GM12872 (cell line): ENCODE measurements at regions not wholly inside any gene's neighbourhood (a gene's known extent, or its start where the extent isn't known, plus 50 kb on each side); places are given as distances from the start of the nearest gene placed in this dataset.

Source experiments
- TF ChIP-seq, protein P1 (sequence below): IDR thresholded peaks from 3 replicates; pipeline ENCODE4 v1.5.1; 2011; ENCODE audit warnings: low read depth, mild to moderate bottlenecking, low read length, moderate library complexity; ENCODE audit not compliant: insufficient read depth

GRCh38 chr2:16278421-16279200 is 338.3 kb downstream of the MYCN start:
- TF ChIP-seq, protein P1, sequence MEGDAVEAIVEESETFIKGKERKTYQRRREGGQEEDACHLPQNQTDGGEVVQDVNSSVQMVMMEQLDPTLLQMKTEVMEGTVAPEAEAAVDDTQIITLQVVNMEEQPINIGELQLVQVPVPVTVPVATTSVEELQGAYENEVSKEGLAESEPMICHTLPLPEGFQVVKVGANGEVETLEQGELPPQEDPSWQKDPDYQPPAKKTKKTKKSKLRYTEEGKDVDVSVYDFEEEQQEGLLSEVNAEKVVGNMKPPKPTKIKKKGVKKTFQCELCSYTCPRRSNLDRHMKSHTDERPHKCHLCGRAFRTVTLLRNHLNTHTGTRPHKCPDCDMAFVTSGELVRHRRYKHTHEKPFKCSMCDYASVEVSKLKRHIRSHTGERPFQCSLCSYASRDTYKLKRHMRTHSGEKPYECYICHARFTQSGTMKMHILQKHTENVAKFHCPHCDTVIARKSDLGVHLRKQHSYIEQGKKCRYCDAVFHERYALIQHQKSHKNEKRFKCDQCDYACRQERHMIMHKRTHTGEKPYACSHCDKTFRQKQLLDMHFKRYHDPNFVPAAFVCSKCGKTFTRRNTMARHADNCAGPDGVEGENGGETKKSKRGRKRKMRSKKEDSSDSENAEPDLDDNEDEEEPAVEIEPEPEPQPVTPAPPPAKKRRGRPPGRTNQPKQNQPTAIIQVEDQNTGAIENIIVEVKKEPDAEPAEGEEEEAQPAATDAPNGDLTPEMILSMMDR: no peak

DNA sequence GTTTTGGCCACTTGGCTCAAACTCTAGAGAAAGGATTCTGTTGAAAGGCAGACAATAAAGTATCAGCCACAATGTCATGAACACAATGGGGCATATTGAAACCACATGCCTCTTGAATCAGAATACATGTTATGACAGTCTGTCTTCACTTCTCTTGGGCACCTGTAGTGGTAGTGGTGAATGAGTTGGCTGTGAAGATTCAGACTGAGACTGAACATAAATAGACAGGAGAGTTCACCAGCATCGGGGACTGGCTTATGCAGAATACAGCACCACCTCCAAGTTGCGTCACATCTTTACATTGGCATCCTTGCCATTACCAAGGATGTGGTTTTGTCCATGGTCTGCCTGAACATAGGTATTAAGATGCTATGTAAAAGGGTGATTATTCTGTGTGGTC is 336.8 kb downstream of the MYCN start:
- TF ChIP-seq, protein P1: no peak

- TF ChIP-seq, protein P1: no peak
Observed at GRCh38 chr2:16275661-16276060, 335.3 kb downstream of the MYCN start.

GRCh38 chr2:16275131-16275530 is 334.8 kb downstream of the MYCN start:
- TF ChIP-seq, protein P1: no peak

DNA sequence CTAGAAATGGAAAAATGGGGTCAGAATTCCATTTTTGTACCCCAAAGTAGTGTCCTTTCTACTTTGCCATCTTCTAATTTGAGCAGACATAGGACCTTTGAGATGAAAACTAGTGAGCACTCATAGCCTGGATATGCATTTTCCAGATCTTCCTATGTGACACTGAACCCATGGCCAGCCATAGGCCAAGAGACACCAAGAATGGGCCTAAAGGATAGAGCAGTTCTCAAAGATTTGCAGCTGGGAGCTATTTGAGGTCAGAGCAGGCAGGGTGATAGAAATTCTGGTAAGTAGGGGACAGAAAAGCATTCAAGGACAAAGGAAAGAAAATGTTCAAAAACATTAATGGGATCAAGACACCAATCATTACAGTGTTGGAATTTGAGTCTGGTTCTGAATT is 332.8 kb downstream of the MYCN start:
- TF ChIP-seq, protein P1: no peak

DNA sequence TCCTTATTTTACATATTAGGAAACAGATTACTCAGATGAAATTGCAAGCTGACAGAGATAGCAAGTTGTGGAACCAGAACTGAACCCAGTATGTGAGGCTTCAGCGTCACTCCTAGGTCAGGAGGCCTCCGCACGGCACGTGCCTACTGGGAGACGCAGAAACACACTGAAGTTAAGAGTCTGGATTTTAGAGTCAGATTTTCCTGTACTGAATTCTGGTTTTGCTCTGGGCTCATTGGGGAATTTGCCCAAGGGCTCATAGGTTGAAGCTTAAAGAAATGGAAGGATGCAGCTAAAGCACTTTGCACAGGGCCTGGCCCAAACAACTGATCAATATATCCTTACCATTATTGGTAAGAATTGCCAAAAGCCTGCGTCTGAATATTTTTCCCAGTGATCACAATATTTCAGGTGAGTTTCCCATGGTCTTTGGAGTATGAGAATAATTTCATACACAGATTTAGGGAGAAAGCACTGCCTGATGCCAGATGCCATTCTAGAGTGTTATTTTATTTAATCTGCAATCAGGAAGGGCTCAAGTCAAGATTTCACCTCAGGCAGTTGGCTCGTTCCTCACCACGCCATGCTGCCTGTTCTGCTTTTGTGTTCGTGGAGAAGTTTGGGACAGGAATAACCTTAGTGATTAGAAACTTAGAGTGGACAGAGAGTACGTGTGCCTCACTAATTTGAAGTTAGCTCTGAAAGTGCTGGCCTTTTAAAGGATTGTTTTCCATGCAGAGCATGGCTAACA is 331.9 kb downstream of the MYCN start:
- TF ChIP-seq, protein P1: no peak

DNA sequence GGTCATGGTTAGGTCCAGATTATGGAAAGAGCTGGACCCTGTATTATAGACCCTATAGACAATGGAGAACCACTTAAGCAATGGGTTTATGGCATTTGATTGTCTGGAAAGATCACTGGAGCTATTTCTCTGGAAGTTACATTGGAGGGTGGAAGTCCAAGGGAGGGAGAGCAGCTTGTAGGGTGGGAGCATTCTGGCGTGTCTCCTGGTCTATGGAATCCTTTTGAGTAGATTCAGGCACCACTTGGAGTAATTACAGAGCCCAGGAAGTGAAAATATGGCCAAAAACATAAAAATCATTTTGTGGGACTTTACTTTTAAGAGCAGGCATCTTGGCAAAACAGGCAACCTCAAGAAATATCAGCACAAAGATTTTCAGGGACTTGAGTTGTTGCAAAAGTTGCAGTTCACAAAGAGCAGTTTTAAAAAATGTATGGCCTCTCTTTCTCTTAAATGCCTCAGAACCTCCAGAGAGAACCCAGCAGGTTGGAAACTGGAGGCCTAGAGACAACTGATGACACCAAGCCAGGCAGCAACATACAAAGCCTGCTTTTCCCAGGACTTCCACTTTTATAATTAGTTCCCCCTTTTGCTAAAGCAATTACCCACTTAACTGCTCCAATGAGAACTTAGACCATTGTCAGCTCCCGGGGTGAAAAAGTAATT is 331.0 kb downstream of the MYCN start:
- TF ChIP-seq, protein P1: no peak
